ENCODE measurements at regions not wholly inside any gene's neighbourhood (a gene's known extent, or its start where the extent isn't known, plus 50 kb on each side); places are given as distances from the start of the nearest gene placed in this dataset.

DNA sequence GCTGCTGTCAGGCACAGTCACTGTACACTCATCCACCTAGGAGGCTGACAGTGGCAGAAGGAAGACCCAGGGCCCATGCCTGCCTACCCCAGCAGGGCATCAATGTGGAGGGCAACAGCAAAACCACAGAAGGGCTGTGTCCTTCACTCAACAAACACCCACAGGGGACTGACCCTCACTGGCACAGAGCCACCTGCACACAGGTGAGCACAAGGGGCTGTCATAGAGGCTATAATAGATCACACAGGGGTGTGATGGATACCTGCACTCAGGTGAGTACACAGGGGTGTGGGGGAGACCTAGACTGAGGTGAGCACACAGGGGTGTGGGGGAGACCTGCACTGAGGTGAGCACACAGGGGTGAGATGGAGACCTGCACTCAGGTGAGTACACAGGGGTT lies 132.8 kb upstream of the TCERG1L start:
- no peak for TF ChIP-seq EZH2 (optimal IDR thresholded peaks at IDR 0.05; ENCODE audit: low read depth, low read length)
- TF ChIP-seq, protein P1, sequence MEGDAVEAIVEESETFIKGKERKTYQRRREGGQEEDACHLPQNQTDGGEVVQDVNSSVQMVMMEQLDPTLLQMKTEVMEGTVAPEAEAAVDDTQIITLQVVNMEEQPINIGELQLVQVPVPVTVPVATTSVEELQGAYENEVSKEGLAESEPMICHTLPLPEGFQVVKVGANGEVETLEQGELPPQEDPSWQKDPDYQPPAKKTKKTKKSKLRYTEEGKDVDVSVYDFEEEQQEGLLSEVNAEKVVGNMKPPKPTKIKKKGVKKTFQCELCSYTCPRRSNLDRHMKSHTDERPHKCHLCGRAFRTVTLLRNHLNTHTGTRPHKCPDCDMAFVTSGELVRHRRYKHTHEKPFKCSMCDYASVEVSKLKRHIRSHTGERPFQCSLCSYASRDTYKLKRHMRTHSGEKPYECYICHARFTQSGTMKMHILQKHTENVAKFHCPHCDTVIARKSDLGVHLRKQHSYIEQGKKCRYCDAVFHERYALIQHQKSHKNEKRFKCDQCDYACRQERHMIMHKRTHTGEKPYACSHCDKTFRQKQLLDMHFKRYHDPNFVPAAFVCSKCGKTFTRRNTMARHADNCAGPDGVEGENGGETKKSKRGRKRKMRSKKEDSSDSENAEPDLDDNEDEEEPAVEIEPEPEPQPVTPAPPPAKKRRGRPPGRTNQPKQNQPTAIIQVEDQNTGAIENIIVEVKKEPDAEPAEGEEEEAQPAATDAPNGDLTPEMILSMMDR (IDR thresholded peaks at IDR 0.05; ENCODE audit: low read length): no peak
- no peak for TF ChIP-seq EZH2phosphoT487 (IDR thresholded peaks at IDR 0.05; ENCODE audit: low read length)

Data from MM.1S (cell line).